Sigmoid colon (tissue), 6 donors: ENCODE measurements at regions not wholly inside any gene's neighbourhood (a gene's known extent, or its start where the extent isn't known, plus 50 kb on each side); places are given as distances from the start of the nearest gene placed in this dataset.

ENCODE experiments used
- DNase-seq: peaks from one replicate; pipeline ENCODE4 v3.0.0-alpha.2; 2019
- H3K27ac ChIP-seq, 4 donors: fragments of 200-600 bp; sonication (generic); one replicate each; pipeline ENCODE4 v1.5.1; 2016 to 2019; ENCODE audit warnings: mild to moderate bottlenecking in 1 of 4
- H3K27me3 ChIP-seq, 3 donors: fragments of 200-600 bp; sonication (generic); one replicate each; pipeline ENCODE4 v1.5.1; 2019; ENCODE audit warnings: mild to moderate bottlenecking in 1 of 3
- H3K36me3 ChIP-seq, 4 donors: fragments of 200-600 bp; sonication (generic); one replicate each; pipeline ENCODE4 v1.5.1; 2016 to 2019
- H3K4me1 ChIP-seq, 4 donors: fragments of 200-600 bp; sonication (generic); one replicate each; pipeline ENCODE4 v1.5.1; 2017 to 2019
- H3K4me3 ChIP-seq, 4 donors: fragments of 200-600 bp; sonication (generic); one replicate each; pipeline ENCODE4 v1.5.1; 2017 to 2019; ENCODE audit warnings: mild to moderate bottlenecking in 2 of 4, moderate library complexity in 1 of 4
- H3K9me3 ChIP-seq, 4 donors: fragments of 200-600 bp in 3 of 4; sonication (generic) in 3 of 4; one replicate each; pipeline versions ENCODE4 v1.5.1 to v1.6.1; 2013 to 2019
- EP300 ChIP-seq, 4 donors: sonication (generic); formaldehyde crosslinking; IDR thresholded peaks; one replicate each; pipeline ENCODE4 v1.6.1; 2017; ENCODE audit warnings: antibody characterized with exemption in 4 of 4
- POLR2A ChIP-seq, 2 donors: fragments of 450-650 bp; IDR thresholded peaks; one replicate each; pipeline ENCODE4 v1.6.1; 2016; ENCODE audit warnings: antibody characterized with exemption in 2 of 2, mild to moderate bottlenecking in 2 of 2, moderate library complexity in 2 of 2
- POLR2AphosphoS5 ChIP-seq, 4 donors: sonication (generic); formaldehyde crosslinking; IDR thresholded peaks; one replicate each; pipeline ENCODE4 v1.6.1; 2017; ENCODE audit warnings: antibody characterized with exemption in 4 of 4
- WGBS, 2 donors: extraction: QIAGEN DNeasy Blood & Tissue Kit; methylation state at CpG; one replicate each; pipeline ENCODE4 v1.1.7; 2013; 5-methylcytosine and 5-hydroxymethylcytosine counted together
- intact Hi-C: fragments of 100-400 bp; cut with DNase I; formaldehyde crosslinking; loops from one replicate; pipeline ENCODE4 v1.15.1; 2023
- TF ChIP-seq, protein P1 (sequence below), 4 experiments: fragments of 450-650 bp in 3 of 4; fragments of 200-600 bp in 1 of 4; IDR thresholded peaks; one replicate each; pipeline ENCODE4 v1.5.1; 2016 to 2019; ENCODE audit warnings: antibody characterized with exemption in 4 of 4, mild to moderate bottlenecking in 3 of 4, moderate library complexity in 2 of 4
- donor health status: healthy with polysubstance abuse.
- donor health status: healthy.

DNA sequence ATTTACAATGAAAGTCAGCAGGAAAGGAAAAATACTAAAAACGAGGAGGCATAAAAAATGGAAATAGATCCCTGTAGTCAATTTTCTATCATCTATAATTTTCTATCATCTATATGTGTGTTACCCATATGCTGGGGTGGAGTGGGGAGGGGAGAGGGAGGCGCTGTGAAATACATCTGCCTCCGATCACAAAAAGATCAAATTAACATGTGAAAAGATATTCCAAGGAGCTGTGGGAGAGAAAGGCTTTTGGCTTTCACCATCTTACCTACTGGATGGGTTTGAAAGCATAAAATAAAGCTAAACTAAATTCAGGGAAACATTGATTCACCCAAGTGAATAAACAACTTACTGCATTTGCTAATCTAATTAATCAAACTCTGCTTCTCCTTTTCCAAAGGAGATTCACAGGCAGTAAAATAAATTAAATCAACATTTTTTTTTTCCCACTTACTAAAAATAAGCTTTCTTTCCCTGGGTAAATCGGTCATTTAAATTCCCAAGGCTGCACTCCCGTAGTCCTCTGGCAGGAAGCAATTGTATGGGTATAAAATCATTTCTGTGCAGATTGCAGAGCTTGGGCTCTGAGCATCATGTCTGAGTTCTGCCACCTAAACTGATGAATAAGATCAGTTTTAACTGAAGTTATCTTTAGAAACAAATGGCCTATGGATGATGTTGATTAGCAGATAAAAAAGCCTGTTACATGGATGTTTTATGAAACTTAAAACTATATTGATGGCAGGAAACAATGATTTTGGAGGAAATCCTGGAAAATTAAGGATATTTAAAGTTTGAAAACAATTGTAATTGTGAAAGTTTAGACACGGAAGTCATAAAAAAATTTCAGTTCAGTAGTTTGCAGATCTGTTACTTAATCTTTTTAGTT lies 147.9 kb downstream of the SOX4 start:
- no peak for TF ChIP-seq POLR2AphosphoS5 (IDR thresholded peaks at IDR 0.05)
- no peak for TF ChIP-seq POLR2A (IDR thresholded peaks at IDR 0.05)
- no peak for TF ChIP-seq EP300 (IDR thresholded peaks at IDR 0.05)
- TF ChIP-seq, protein P1, sequence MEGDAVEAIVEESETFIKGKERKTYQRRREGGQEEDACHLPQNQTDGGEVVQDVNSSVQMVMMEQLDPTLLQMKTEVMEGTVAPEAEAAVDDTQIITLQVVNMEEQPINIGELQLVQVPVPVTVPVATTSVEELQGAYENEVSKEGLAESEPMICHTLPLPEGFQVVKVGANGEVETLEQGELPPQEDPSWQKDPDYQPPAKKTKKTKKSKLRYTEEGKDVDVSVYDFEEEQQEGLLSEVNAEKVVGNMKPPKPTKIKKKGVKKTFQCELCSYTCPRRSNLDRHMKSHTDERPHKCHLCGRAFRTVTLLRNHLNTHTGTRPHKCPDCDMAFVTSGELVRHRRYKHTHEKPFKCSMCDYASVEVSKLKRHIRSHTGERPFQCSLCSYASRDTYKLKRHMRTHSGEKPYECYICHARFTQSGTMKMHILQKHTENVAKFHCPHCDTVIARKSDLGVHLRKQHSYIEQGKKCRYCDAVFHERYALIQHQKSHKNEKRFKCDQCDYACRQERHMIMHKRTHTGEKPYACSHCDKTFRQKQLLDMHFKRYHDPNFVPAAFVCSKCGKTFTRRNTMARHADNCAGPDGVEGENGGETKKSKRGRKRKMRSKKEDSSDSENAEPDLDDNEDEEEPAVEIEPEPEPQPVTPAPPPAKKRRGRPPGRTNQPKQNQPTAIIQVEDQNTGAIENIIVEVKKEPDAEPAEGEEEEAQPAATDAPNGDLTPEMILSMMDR (IDR thresholded peaks at IDR 0.05): no peak
- no peaks in the 10 kb centered on the region for H3K9me3 ChIP-seq
- H3K36me3 ChIP-seq: no peaks in the 10 kb centered on the region
- WGBS, 2 donors: 39 to 61% methylated on average over 6 of the region's 6 CpGs
- H3K4me1 ChIP-seq: peaks cover 0 to 53% (median 30%) of the 10 kb centered on the region in 4 donors
- peak overlapping the region; percentile 21 to 64 (median 56) for H3K27ac ChIP-seq
- H3K4me3 ChIP-seq: no peak overlapping the region
- intact Hi-C loops: no loop called here
- no peak for DNase-seq
- no peaks in the 10 kb centered on the region for H3K27me3 ChIP-seq

DNA sequence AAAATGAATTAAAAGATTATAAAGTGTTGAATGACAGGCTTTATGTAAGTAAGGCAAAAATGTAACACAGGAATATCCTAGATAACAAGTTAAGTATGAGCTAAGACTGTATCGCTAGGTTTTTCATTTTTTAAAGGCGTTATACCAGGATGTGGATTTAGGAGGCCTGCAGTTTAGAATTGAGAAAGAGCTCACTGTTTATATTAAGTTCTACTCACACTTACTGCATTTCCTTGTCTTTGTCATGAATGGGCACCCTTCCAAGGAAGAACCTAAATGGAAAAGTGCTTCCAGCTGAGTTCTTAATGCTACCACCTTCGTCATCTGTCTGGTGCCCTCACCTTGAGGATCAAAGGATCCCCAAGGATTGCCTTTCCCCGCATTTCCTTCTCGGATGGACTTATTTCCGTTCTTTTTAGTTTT lies 148.7 kb downstream of the SOX4 start:
- 47 to 70% methylated on average over 6 of the region's 6 CpGs for WGBS, 2 donors
- intact Hi-C loops: no loop called here
- H3K27ac ChIP-seq: peak overlapping the region; percentile 51 to 64 (median 58)
- no peaks in the 10 kb centered on the region for H3K9me3 ChIP-seq
- no peak for DNase-seq
- TF ChIP-seq EP300 (IDR thresholded peaks at IDR 0.05): no peak
- no peaks in the 10 kb centered on the region for H3K27me3 ChIP-seq
- H3K4me1 ChIP-seq: peaks cover 0 to 53% (median 30%) of the 10 kb centered on the region in 4 donors
- no peak overlapping the region for H3K4me3 ChIP-seq
- H3K36me3 ChIP-seq: no peaks in the 10 kb centered on the region

DNA sequence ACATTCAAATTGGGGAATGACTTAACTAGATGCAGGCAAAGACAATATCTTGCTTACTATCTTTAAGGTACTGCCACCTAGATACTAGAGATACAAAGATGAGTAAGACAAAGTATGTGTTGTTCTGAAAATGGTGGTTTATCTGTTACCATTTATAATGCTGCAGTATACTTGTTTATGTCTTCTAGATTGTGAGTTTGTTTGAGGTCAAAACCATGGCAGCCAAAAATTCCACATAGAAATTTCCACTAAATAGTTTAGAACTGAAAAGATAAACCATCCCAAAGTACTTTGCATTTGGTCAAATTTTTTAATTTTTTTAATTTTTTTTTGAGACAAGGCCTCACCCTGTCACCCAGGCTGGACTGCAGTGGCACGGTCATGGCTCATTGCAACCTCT lies 150.8 kb downstream of the SOX4 start:
- no peak for TF ChIP-seq POLR2A (IDR thresholded peaks at IDR 0.05)
- no peak for TF ChIP-seq POLR2AphosphoS5 (IDR thresholded peaks at IDR 0.05)
- no peak for TF ChIP-seq EP300 (IDR thresholded peaks at IDR 0.05)
- TF ChIP-seq, protein P1 (IDR thresholded peaks at IDR 0.05): no peak
- DNase-seq: no peak
- Histone ChIP-seq H3K27ac (no peak overlapping the region), H3K36me3 (no peaks in the 10 kb centered on the region), H3K4me1 (peaks cover 0 to 50% (median 33%) of the 10 kb centered on the region in 4 donors), H3K9me3 (no peaks in the 10 kb centered on the region), H3K27me3 (no peaks in the 10 kb centered on the region), H3K4me3 (no peak overlapping the region)
- WGBS, 2 donors: 93 to 94% methylated on average over 1 of the region's 1 CpG
- intact Hi-C loops: no loop called here

- WGBS, 2 donors: 91 to 95% methylated on average over 11 of the region's 11 CpGs
- Histone ChIP-seq H3K9me3 (no peaks in the 10 kb centered on the region), H3K27ac (no peak overlapping the region), H3K4me3 (no peak overlapping the region), H3K36me3 (no peaks in the 10 kb centered on the region), H3K27me3 (no peaks in the 10 kb centered on the region), H3K4me1 (peaks cover 0 to 51% (median 46%) of the 10 kb centered on the region in 4 donors)
- DNase-seq: no peak
- TF ChIP-seq EP300 (IDR thresholded peaks at IDR 0.05) (no peak), POLR2A (IDR thresholded peaks at IDR 0.05) (no peak), POLR2AphosphoS5 (IDR thresholded peaks at IDR 0.05) (no peak)
- TF ChIP-seq, protein P1 (IDR thresholded peaks at IDR 0.05): no peak
- intact Hi-C loops: loop anchor here (5.0 kb wide), 1 partner anchor 78 kb away; no protein-coding TSS in a partner anchor
Observed at GRCh38 chr6:21745543-21746337, 152.2 kb downstream of the SOX4 start.

DNA sequence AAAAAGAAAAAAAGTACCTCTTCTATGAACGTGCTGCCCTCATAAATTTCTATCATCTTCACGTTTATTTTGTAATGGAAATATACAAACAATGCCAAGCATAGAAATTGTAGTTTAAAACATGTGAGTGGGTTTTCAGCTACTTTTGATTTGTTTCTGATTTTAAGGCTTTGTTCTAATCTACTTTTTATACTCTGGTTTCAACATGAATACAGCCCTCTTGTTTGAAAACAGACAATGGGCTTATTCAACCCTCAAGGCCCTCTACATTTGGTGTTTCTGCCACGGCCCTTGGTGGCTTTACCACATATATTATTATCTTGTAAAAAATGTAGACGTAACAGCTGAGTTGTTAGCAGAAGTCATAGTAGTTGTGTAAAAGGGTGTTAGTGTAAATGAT lies 153.9 kb downstream of the SOX4 start:
- intact Hi-C loops: loop anchor here (5.0 kb wide), 1 partner anchor 80 kb away; no protein-coding TSS in a partner anchor
- no peak for DNase-seq
- WGBS, 2 donors: 63 to 64% methylated on average over 4 of the region's 4 CpGs
- Histone ChIP-seq H3K36me3 (no peaks in the 10 kb centered on the region), H3K27ac (peak overlapping the region in 2 of 4 donors; percentile 34 to 63), H3K27me3 (no peaks in the 10 kb centered on the region), H3K4me1 (peaks cover 0 to 48% (median 35%) of the 10 kb centered on the region in 4 donors), H3K4me3 (no peak overlapping the region), H3K9me3 (no peaks in the 10 kb centered on the region)
- no peak for TF ChIP-seq EP300 (IDR thresholded peaks at IDR 0.05)
- TF ChIP-seq POLR2AphosphoS5 (IDR thresholded peaks at IDR 0.05): no peak
- TF ChIP-seq, protein P1 (IDR thresholded peaks at IDR 0.05): no peak
- no peak for TF ChIP-seq POLR2A (IDR thresholded peaks at IDR 0.05)
